GM23338 (cell line): ENCODE measurements at regions not wholly inside any gene's neighbourhood (a gene's known extent, or its start where the extent isn't known, plus 50 kb on each side); places are given as distances from the start of the nearest gene placed in this dataset.

ENCODE experiments used
- ATAC-seq: fragments of 200-7000 bp; cut with Tn5 transposase; 3 replicates; pipeline ENCODE4 v1.9.1; 2020
- DNase-seq: peaks from one replicate; pipeline ENCODE4 v3.0.0-alpha.2; 2015; ENCODE audit warnings: low spot score
- H2AFZ ChIP-seq: fragments of 200-600 bp; sonication (generic); 2 replicates; pipeline ENCODE4 v1.8.0; 2016; ENCODE audit warnings: antibody characterized with exemption, mild to moderate bottlenecking, moderate library complexity
- H3F3A ChIP-seq: fragments of 200-600 bp; sonication (generic); replicated peaks from 2 replicates; pipeline ENCODE4 v1.8.0; 2017; ENCODE audit warnings: antibody characterized with exemption, mixed run types, low read depth
- H3K27ac ChIP-seq: fragments of 200-600 bp; sonication (generic); 2 replicates; pipeline ENCODE4 v1.6.1; 2016; ENCODE audit warnings: low read depth
- H3K27me3 ChIP-seq: fragments of 200-600 bp; sonication (generic); 2 replicates; pipeline ENCODE4 v1.8.0; 2016; ENCODE audit warnings: mild to moderate bottlenecking, mixed run types, moderate library complexity; ENCODE audit not compliant: insufficient read depth
- H3K36me3 ChIP-seq: fragments of 200-600 bp; sonication (generic); 2 replicates; pipeline ENCODE4 v1.8.0; 2016; ENCODE audit warnings: mild to moderate bottlenecking; ENCODE audit not compliant: insufficient read depth
- H3K4me1 ChIP-seq: fragments of 200-600 bp; sonication (generic); 2 replicates; pipeline ENCODE4 v1.8.0; 2016; ENCODE audit warnings: mild to moderate bottlenecking, moderate library complexity; ENCODE audit not compliant: insufficient read depth
- H3K4me2 ChIP-seq: fragments of 200-600 bp; sonication (generic); 2 replicates; pipeline ENCODE4 v1.7.1; 2017; ENCODE audit warnings: mixed run types
- H3K4me3 ChIP-seq: fragments of 200-600 bp; sonication (generic); 2 replicates; pipeline ENCODE4 v1.6.1; 2016; ENCODE audit warnings: mixed run types
- H3K79me2 ChIP-seq: fragments of 200-600 bp; sonication (generic); replicated peaks from 2 replicates; pipeline ENCODE4 v1.8.0; 2017; ENCODE audit warnings: mild to moderate bottlenecking; ENCODE audit not compliant: insufficient read depth
- H3K9me2 ChIP-seq: fragments of 200-600 bp; sonication (generic); 2 replicates; pipeline ENCODE4 v1.8.0; 2017; ENCODE audit not compliant: insufficient read depth
- H4K20me1 ChIP-seq: fragments of 200-600 bp; sonication (generic); replicated peaks from 2 replicates; pipeline ENCODE4 v1.8.0; 2017; ENCODE audit warnings: mild to moderate bottlenecking; ENCODE audit not compliant: insufficient read depth
- H3K27ac Mint-ChIP-seq: 2 replicates; pipeline ENCODE4 v1.8.0; 2020; ENCODE audit warnings: inconsistent platforms, mild to moderate bottlenecking, moderate library complexity, mixed read lengths
- H3K27me3 Mint-ChIP-seq: 3 replicates; pipeline ENCODE4 v1.8.0; 2022; ENCODE audit warnings: low read depth, mild to moderate bottlenecking, moderate library complexity, mixed read lengths, inconsistent platforms; ENCODE audit not compliant: insufficient read depth, poor library complexity
- H3K36me3 Mint-ChIP-seq: 3 replicates; pipeline ENCODE4 v1.8.0; 2021; ENCODE audit warnings: low read depth, mild to moderate bottlenecking, inconsistent platforms, moderate library complexity, mixed read lengths
- H3K4me1 Mint-ChIP-seq: 3 replicates; pipeline ENCODE4 v1.8.0; 2020; ENCODE audit warnings: mild to moderate bottlenecking, inconsistent platforms, mixed read lengths
- H3K4me3 Mint-ChIP-seq: 3 replicates; pipeline ENCODE4 v1.8.0; 2021; ENCODE audit warnings: moderate library complexity, mild to moderate bottlenecking, inconsistent platforms, mixed read lengths
- H3K9me3 Mint-ChIP-seq: 3 replicates; pipeline ENCODE4 v1.8.0; 2020; ENCODE audit warnings: moderate library complexity, mild to moderate bottlenecking, inconsistent platforms, mixed read lengths
- CREB1 ChIP-seq: fragments of 250-450 bp; sonication (Bioruptor Pico); IDR thresholded peaks from 2 replicates; pipeline ENCODE4 v1.5.0; 2020; ENCODE audit warnings: low read depth, mild to moderate bottlenecking, moderate library complexity
- CTCF ChIP-seq, 2 experiments: fragments of 200-600 bp in 1 of 2; sonication (generic) in 1 of 2; conservative IDR thresholded peaks; 2 replicates each; pipeline versions ENCODE4 v1.5.1 to v1.6.1; 2016 to 2017; ENCODE audit warnings: antibody characterized with exemption in 2 of 2, low read depth in 2 of 2, mild to moderate bottlenecking in 2 of 2, moderate library complexity in 1 of 2
- ETS1 ChIP-seq: IDR thresholded peaks from 2 replicates; pipeline ENCODE4 v1.6.1; 2016; ENCODE audit warnings: antibody characterized with exemption
- EZH2 ChIP-seq: fragments of 200-600 bp; sonication (generic); IDR thresholded peaks from one replicate; pipeline ENCODE4 v1.8.0; 2017; ENCODE audit warnings: antibody characterized with exemption, mild to moderate bottlenecking, low read depth; ENCODE audit not compliant: unreplicated experiment
- EZH2phosphoT487 ChIP-seq: fragments of 200-600 bp; sonication (generic); IDR thresholded peaks from one replicate; pipeline ENCODE4 v1.8.1; 2018; ENCODE audit warnings: antibody characterized with exemption; ENCODE audit not compliant: unreplicated experiment
- JUNB ChIP-seq: IDR thresholded peaks from one replicate; pipeline ENCODE4 v1.6.1; 2016; ENCODE audit warnings: antibody characterized with exemption; ENCODE audit not compliant: unreplicated experiment
- NANOG ChIP-seq: IDR thresholded peaks from 2 replicates; pipeline ENCODE4 v1.6.1; 2016; ENCODE audit warnings: antibody characterized with exemption, borderline replicate concordance
- POLR2AphosphoS5 ChIP-seq: IDR thresholded peaks from 2 replicates; pipeline ENCODE4 v1.6.1; 2016; ENCODE audit warnings: antibody characterized with exemption, low read depth
- REST ChIP-seq: IDR thresholded peaks from one replicate; pipeline ENCODE4 v1.6.1; 2018; ENCODE audit warnings: antibody characterized with exemption; ENCODE audit not compliant: unreplicated experiment
- STAT1 ChIP-seq: IDR thresholded peaks from one replicate; pipeline ENCODE4 v1.6.1; 2016; ENCODE audit warnings: antibody characterized with exemption; ENCODE audit not compliant: unreplicated experiment
- ZNF114 ChIP-seq: fragments of 250-450 bp; sonication (Bioruptor Pico); IDR thresholded peaks from 2 replicates; pipeline ENCODE4 v1.5.0; 2020; ENCODE audit warnings: mild to moderate bottlenecking, moderate library complexity
- ZNF331 ChIP-seq: fragments of 250-450 bp; sonication (Bioruptor Pico); IDR thresholded peaks from 2 replicates; pipeline ENCODE4 v1.5.0; 2020; ENCODE audit warnings: low read depth, mild to moderate bottlenecking, moderate library complexity
- ZNF462 ChIP-seq: fragments of 250-450 bp; sonication (Bioruptor Pico); IDR thresholded peaks from 2 replicates; pipeline ENCODE4 v1.5.0; 2020; ENCODE audit warnings: mild to moderate bottlenecking, moderate library complexity

- H3K9me3 Mint-ChIP-seq, result no peaks in the 10 kb centered on the region; the same call in 1 of the 3 replicates
- peaks cover 3% of the 10 kb centered on the region for H3K27me3 Mint-ChIP-seq
- H3K9me2 ChIP-seq, result 0 out of 2 replicates have a peak, but pooled peaks cover 3% of the 10 kb centered on the region
- peaks cover 41% of the 10 kb centered on the region for H3K4me1 Mint-ChIP-seq
- H2AFZ ChIP-seq, result no peak overlapping the region
- H3K4me1 ChIP-seq, result peaks cover 39% of the 10 kb centered on the region
- H3K36me3 ChIP-seq, result no peaks in the 10 kb centered on the region
- TF ChIP-seq EZH2phosphoT487 (no peak), ZNF331 (CRISPR knock-in tag) (no peak), EZH2 (no peak), CTCF (conservative IDR thresholded peaks at IDR 0.05; ENCODE audit: low read depth in 2 of 2) (no peak), ZNF114 (no peak), CREB1 (CRISPR knock-in tag) (no peak), ETS1 (no peak), REST (no peak), JUNB (no peak), ZNF462 (no peak), POLR2AphosphoS5 (no peak), STAT1 (no peak), NANOG (no peak)
- peak overlapping the region; percentile 18; the same call in 1 of the 2 replicates for H3K27ac Mint-ChIP-seq
- H4K20me1 ChIP-seq, result no peaks in the 10 kb centered on the region
- no peak overlapping the region for H3K4me3 ChIP-seq
- no peaks in the 10 kb centered on the region for H3K79me2 ChIP-seq
- H3K36me3 Mint-ChIP-seq, result peaks cover 7% of the 10 kb centered on the region; the same call in 1 of the 3 replicates
- ATAC-seq, result no peak
- H3K4me3 Mint-ChIP-seq, result no peak overlapping the region
- no peak overlapping the region for H3K4me2 ChIP-seq
- H3F3A ChIP-seq, result no peaks in the 10 kb centered on the region
- no peak overlapping the region for H3K27ac ChIP-seq
- H3K27me3 ChIP-seq, result no peaks in the 10 kb centered on the region
- no peak for DNase-seq
Observed at GRCh38 chr4:130183766-130184165, 1087.8 kb downstream of the C4orf33 start.
